ENCODE measurements at regions not wholly inside any gene's neighbourhood (a gene's known extent, or its start where the extent isn't known, plus 50 kb on each side); places are given as distances from the start of the nearest gene placed in this dataset.

GRCh38 chr6:104630522-104630921, 229.2 kb downstream of the HACE1 start:
- no peak overlapping the region for H3K9ac ChIP-seq (ENCODE audit: low read length in 3 of 3)
- TF ChIP-seq CTCF (IDR thresholded peaks at IDR 0.05; ENCODE audit: borderline replicate concordance, extremely low read depth, insufficient read depth) = no peak
- no peak overlapping the region for H3K27ac ChIP-seq (ENCODE audit: low read depth in 2 of 2, low read length in 2 of 2)
- no peaks in the 10 kb centered on the region for H3K36me3 ChIP-seq (ENCODE audit: control insufficient read depth in 2 of 3, insufficient read depth in 3 of 3, low read length in 3 of 3)
- H3K4me1 ChIP-seq (ENCODE audit: control insufficient read depth in 2 of 3, insufficient read depth in 2 of 3, low read depth in 1 of 3, low read length in 3 of 3) = no peaks in the 10 kb centered on the region
- FAIRE-seq = no peak
- H3K4me3 ChIP-seq (ENCODE audit: low read length in 3 of 3) = no peak overlapping the region
- H3K27me3 ChIP-seq (ENCODE audit: control insufficient read depth, insufficient read depth, low read length) = no peaks in the 10 kb centered on the region
- no peak for DNase-seq
- H3K9me3 ChIP-seq (ENCODE audit: control insufficient read depth in 2 of 3, insufficient read depth in 1 of 3, low read length in 3 of 3) = peaks cover 0 to 1% (median 0%) of the 10 kb centered on the region in 3 donors
- intact Hi-C loops (cut with DNase I) = no loop called here

- Histone ChIP-seq H3K9me3 (ENCODE audit: control insufficient read depth in 2 of 3, insufficient read depth in 1 of 3, low read length in 3 of 3) (no peaks in the 10 kb centered on the region), H3K27me3 (ENCODE audit: control insufficient read depth, insufficient read depth, low read length) (no peaks in the 10 kb centered on the region), H3K4me3 (ENCODE audit: low read length in 3 of 3) (no peak overlapping the region), H3K36me3 (ENCODE audit: control insufficient read depth in 2 of 3, insufficient read depth in 3 of 3, low read length in 3 of 3) (no peaks in the 10 kb centered on the region), H3K9ac (ENCODE audit: low read length in 3 of 3) (no peak overlapping the region), H3K27ac (ENCODE audit: low read depth in 2 of 2, low read length in 2 of 2) (no peak overlapping the region), H3K4me1 (ENCODE audit: control insufficient read depth in 2 of 3, insufficient read depth in 2 of 3, low read depth in 1 of 3, low read length in 3 of 3) (no peaks in the 10 kb centered on the region)
- TF ChIP-seq CTCF (IDR thresholded peaks at IDR 0.05; ENCODE audit: borderline replicate concordance, extremely low read depth, insufficient read depth) = no peak
- no peak for FAIRE-seq
- no peak for DNase-seq
- intact Hi-C loops (cut with DNase I) = no loop called here
These were observed 229.9 kb downstream of the HACE1 start for GRCh38 chr6:104629826-104630225.

GRCh38 chr6:104625536-104625935, 234.2 kb downstream of the HACE1 start:
- Histone ChIP-seq H3K27ac (ENCODE audit: low read depth in 2 of 2, low read length in 2 of 2) (no peak overlapping the region), H3K27me3 (ENCODE audit: control insufficient read depth, insufficient read depth, low read length) (no peaks in the 10 kb centered on the region), H3K9me3 (ENCODE audit: control insufficient read depth in 2 of 3, insufficient read depth in 1 of 3, low read length in 3 of 3) (no peaks in the 10 kb centered on the region), H3K4me1 (ENCODE audit: control insufficient read depth in 2 of 3, insufficient read depth in 2 of 3, low read depth in 1 of 3, low read length in 3 of 3) (peaks cover 0 to 3% (median 0%) of the 10 kb centered on the region in 3 donors), H3K9ac (ENCODE audit: low read length in 3 of 3) (no peak overlapping the region), H3K36me3 (ENCODE audit: control insufficient read depth in 2 of 3, insufficient read depth in 3 of 3, low read length in 3 of 3) (no peaks in the 10 kb centered on the region), H3K4me3 (ENCODE audit: low read length in 3 of 3) (no peak overlapping the region)
- intact Hi-C loops (cut with DNase I) = no loop called here
- FAIRE-seq = no peak
- no peak for DNase-seq
- no peak for TF ChIP-seq CTCF (IDR thresholded peaks at IDR 0.05; ENCODE audit: borderline replicate concordance, extremely low read depth, insufficient read depth)

- TF ChIP-seq CTCF (IDR thresholded peaks at IDR 0.05; ENCODE audit: borderline replicate concordance, extremely low read depth, insufficient read depth) = no peak
- H3K9me3 ChIP-seq (ENCODE audit: control insufficient read depth in 2 of 3, insufficient read depth in 1 of 3, low read length in 3 of 3) = no peaks in the 10 kb centered on the region
- H3K27ac ChIP-seq (ENCODE audit: low read depth in 2 of 2, low read length in 2 of 2) = no peak overlapping the region
- no peaks in the 10 kb centered on the region for H3K36me3 ChIP-seq (ENCODE audit: control insufficient read depth in 2 of 3, insufficient read depth in 3 of 3, low read length in 3 of 3)
- intact Hi-C loops (cut with DNase I) = no loop called here
- no peak overlapping the region for H3K4me3 ChIP-seq (ENCODE audit: low read length in 3 of 3)
- no peak overlapping the region for H3K9ac ChIP-seq (ENCODE audit: low read length in 3 of 3)
- DNase-seq (no peak), FAIRE-seq (no peak)
- H3K27me3 ChIP-seq (ENCODE audit: control insufficient read depth, insufficient read depth, low read length) = no peaks in the 10 kb centered on the region
- H3K4me1 ChIP-seq (ENCODE audit: control insufficient read depth in 2 of 3, insufficient read depth in 2 of 3, low read depth in 1 of 3, low read length in 3 of 3) = peaks cover 0 to 3% (median 0%) of the 10 kb centered on the region in 3 donors
These were observed 236.5 kb downstream of the HACE1 start for GRCh38 chr6:104623052-104623690.
